Stimulated activated naive CD4-positive, alpha-beta T cell (primary cell): ENCODE measurements at regions not wholly inside any gene's neighbourhood (a gene's known extent, or its start where the extent isn't known, plus 50 kb on each side); places are given as distances from the start of the nearest gene placed in this dataset.

Experiments
- DNase-seq, 6 experiments: peaks; one replicate each; lab custom pipeline; 2025; lab: John Stamatoyannopoulos, UW

DNA sequence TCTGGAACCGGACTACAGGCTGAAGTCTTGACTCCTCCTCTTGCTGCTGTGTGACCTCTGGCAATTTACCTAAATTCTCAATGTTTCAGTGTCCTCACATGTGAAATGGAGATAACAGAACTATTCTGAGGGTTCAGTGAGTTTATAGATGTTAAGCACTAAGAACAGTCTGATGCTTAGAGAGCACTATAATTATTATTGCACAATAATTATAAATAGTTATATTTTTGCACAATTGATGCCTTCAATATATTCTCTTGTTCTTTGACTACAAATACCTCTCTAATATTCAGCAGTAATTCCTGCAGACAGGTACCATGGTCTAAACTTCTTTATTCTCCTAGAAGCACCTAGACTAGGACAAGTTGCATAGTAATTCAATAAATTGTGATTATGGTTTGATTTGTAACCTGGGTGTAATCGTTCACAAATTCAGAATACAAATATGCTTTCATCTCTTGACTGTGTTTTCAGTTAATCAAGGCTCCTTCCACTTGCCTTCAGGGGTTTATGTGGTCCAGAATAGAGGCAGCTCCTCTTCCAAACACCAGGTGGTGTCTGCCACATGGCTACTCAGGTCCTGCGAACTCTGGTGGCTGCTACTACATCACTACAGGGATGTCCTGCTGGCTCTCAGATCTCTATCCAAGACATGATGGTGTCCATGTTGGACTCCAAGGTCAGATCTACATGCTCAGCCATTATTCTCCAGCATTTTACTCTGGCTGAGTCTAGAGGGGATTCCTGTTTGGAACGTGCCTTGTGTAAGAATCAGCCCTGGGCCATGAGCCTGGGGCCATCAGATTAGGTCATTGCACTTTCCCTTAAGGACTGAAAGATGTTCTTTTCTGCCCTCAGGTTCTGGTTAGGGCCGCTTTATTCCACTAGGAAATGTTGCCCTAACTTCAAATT, 103.4 kb downstream of the QRFPR start:
- DNase-seq: no peak

DNA sequence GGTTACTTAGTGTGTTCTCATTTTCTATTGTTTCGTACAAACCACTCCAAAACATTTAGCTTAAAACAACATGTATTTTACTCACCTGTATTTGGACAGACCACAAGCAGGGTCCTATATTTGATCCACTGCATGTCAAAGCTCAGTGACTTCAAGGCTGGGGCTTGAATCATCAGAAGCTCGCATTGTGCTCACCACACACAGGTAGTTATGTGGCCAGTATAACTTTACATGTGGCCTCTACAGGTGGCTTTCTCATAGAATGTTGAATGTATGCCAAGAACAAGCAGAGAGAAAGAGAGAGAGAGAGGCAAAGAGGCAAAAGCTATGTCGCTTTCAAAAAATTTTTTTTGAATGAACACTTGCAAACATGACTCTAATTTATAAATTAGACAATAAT, 107.6 kb downstream of the QRFPR start:
- no peak for DNase-seq

DNA sequence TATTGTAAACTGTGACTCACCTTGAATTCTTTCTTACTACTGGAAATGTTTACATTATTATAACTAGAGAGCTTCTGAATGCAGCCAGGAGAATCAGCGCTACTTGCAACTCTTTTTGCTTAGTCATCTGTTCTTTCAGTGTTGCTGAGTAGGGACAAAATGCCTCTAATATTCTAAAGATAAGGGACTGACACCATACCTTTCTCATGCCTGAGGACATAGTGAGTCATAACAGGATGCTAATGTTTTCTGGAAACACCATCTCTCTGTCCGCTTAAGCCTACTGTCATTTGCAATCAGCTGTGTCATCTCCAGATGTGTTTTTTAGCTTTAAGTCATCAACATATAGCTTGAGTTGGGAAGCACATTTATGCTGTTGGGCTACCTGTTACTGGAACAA, 108.3 kb downstream of the QRFPR start:
- no peak for DNase-seq

DNA sequence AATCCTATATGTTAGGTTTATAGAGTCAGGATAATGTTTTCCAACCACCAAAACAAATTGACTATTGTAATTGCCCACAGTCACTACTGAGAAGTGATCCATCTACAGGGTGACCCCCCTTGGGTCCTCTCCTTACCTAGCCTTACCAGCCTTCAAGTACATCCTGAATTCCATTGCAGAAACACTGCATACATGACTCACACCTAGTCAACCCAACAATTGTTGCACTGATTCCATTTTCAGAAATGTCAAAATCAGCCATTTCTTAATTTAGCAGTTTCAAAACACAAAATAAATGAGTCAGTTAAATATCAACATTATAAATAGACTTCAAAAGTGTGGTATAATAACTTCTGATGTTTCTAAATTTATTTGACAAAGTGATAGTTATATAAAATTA, 106.3 kb upstream of the TNIP3 start:
- no peak for DNase-seq

DNA sequence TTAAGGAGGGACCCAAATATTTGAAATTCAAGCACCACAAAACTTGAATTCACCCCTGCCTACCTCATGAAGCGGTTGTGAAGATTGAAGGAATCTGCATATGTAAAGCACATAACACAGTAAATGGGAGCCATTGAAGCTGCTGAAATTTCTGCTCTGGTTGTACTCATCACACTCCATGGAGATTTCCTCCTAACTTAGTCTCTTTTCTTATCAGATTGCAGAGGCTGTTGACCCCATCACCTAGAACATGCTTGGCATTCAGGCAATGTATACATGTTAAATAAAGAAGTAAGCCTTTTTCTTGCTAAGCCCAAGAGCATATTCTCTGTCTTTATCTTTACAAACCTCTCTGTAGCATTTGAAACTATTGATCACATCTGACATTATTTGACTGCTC, 104.9 kb upstream of the TNIP3 start:
- DNase-seq: no peak

DNA sequence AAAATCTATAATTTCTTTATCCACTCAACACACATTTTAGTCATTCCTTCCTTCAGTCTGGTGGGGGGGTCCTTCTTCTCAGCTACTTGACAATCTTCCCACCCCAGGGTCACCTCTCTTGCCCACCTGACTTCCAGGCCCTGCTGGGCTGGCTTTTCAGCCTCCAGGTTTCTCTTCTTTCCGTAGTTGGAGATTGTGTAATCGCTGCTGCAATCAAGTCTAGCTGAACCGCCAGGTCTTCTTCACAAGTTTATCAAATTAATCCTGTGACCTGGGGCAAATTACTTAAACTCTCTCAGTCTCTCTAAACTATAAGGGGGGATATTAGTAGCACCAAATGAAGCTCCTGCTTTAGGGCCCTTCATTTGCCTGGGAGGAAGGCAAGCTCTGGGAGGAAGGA, 102.9 kb upstream of the TNIP3 start:
- no peak for DNase-seq

DNA sequence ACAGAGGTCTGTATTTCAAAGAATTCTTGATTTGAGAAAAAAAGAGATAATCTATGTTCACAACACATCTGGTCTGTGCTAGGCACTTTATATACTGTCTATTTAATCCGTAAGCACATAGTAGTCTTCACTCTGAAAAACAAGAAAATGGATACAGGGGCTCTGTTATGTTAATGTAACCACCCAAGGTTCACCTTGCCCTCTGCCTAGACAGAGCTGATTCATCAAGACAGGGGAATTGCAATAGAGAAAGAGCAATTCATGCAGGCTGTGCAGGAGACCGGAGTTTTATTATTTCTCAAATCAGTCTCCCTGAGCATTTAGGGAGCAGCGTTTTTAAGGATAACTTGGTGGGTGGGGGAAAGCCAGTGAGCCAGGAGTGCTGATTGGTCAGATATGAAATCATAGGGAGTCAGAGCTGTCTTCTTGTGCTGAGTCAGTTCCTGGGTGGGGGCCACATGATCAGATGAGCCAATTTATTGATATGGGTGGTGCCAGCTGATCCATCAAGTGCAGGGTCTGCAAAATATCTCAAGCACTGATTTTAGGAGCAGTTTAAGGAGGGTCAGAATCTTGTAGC, 92.9 kb upstream of the TNIP3 start:
- DNase-seq: no peak

DNA sequence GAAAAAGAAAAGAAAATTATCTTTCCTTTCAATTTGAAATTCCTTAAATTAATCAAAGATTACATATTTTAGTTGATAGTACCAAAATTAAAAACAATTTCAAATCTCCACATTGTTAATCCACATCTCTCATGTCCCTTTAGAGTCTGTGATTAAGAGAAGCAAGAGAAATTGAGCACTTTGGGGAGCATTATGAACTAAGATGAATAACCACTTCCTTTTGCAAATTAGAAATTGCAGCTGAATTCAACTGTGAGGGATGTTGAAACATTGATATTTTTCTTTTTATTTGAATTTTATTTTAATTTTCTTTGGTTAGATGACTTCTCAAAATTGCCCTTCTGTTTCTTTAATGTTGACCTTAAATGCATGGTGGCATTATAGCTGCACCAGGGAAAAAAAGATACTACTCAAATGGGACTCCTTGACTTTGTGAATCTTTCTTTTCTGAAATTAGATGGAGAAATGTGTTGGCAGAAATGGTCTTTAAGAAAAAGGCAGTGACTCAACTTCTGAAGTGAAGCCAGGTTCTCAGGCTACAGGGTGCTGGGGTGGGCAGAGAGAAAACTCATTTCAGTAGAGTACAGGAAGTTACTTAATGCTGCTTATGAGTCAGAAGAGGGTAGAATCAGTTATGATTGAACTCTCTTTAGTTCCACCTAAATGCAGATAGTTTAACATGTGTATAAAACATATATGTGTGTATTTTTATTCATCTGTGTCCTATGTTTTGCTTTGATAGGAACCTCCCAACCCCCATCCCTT, 92.0 kb upstream of the TNIP3 start:
- DNase-seq: peak in 2 of 6 experiments; percentile 3 to 28

DNA sequence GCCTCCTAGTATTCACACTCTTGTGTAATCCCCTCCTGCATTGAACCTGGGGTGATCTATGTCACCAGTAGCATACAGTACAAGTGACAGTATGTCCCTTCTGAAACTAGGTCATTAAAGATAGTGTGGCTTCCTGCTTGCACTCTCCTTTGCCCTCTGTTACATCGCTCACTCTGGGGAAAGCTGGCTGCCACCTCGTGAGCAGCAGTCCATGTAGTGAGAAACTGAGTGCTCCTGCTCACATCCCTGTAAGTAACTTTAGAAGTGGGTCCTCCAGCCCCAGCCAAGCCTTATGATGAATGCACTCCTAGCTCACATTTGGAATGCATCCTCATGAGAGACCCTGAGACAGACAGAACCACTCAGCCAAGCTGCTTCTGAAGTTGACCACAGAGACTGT, 89.8 kb upstream of the TNIP3 start:
- DNase-seq: no peak

DNA sequence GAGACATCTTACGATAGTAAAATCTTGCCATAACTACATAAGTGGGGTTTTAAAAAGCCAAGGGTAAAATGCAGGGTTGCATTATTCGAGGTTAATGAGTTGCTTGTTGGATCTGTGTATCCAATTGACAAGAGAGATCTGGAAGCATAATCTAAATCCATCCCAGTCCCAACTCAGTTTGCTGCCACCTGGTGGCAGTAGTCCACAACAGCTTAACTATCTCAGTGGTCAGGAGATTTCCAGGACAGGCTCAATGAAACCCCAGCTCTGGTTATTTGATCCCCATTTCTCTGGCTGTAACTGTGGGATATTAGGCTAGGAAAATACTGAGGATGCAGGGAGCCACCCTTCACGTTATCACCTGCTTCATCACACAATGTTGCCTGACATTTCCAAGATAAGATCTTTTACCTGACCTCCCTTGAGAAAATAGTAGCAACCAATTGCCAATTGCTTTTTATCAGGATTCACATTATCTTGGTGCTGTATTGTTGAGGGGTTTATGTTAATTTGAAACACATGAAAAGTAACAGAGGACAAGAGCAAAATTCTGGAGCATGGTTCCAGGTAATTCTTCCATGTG, 88.2 kb upstream of the TNIP3 start:
- DNase-seq: peak in 5 of 6 experiments; percentile 22 to 49 (median 40)

DNA sequence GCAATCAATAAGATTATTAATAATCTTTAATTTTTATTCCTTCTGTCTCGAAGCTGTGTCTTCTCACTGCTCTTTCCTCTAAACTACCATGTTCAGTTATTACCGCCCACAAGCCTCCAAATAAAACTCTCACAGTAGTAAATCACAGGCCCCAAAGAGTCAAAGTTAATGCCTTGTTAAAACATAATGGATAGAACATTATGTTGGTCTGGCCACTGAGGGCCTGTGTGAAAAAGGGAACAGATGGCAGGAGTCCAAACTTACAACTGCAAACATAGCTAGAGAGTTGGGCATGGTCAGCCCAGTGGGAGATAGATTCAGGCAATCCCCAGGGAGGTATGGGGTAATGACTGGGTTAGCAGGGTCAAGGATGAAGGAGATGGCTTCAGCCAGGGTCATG, 84.6 kb upstream of the TNIP3 start:
- DNase-seq: no peak

DNA sequence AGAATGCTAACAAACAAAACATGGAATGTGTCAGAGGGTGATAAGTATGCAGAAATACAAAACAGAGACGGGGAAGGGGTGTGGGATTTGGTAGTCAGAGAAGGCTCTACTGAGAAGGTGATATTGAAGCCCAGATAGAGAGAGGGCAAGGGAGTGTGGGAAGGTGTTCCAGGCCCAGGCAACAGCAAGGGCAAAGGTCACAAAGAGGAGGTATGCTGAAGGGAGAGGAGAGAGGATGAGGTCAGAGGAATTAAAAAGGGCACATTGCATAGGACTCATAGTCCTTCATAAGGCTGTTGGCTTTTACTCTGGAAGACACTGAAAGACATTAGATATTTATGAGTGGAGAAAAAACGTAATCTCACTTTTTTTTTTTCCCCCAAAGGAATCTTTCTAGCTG, 82.6 kb upstream of the TNIP3 start:
- DNase-seq: no peak

DNA sequence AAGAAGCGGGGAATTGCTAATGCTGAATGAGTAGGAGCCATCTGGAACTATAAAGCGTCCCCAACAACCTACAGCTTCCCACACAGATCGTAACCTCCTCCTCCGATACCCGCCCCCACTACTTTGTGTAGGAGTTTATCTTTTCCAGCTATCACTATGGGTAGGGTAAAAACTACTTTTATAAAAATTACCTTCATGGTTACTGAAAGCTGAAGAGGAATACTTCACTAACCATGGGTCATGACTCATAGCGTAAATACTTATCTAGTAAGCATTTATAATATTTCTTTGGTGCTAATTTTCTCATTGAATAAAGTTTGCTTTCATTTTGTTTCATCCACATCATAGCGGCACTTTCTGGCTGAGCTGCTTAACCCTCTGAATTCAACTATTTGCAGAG, 79.4 kb upstream of the TNIP3 start:
- DNase-seq: no peak

DNA sequence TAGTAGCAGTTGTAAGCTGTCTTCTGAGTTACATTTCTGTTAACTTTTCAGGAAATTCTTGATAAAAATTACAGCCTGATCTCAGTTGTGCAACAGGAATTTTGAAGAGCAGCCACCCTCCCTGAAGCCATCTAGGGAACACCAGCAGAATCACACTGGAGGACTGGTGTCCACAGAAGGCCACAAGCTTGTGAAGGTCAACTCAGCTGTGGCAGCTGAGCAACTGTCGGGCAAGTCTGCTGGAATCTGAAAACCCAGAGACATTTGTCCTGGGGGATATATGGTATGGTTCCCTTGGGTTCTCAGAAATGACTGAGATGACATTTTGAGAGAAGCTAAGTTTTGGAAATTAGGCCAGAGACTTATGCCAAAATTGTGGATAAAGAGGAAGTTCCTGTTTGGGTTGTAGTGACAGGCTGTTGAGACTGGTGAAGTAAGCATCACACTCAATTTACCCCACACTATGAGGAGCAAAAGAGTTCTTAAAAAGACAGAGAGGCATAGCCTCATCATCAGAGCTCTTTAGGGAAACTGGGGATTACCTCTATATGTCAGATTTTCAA, 78.1 kb upstream of the TNIP3 start:
- DNase-seq: no peak

DNA sequence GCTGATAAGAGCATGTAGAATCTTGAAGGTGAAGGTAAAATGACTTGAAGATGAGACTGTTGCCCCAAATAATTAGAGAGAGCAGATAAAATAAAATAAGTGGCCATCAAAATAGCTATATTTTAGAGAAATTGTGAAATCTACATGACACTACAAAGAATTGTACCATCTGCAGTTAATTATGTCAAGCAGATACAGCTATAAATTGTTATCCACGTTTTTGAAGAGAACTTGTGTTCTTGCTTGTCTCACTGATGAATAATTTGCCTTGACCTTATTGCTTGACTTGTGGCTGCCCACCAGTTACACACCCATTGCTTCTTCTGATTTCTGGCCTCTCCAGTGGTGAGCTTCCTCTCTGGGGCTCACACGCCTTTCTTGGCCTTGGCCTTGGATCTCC, 75.8 kb upstream of the TNIP3 start:
- no peak for DNase-seq

DNA sequence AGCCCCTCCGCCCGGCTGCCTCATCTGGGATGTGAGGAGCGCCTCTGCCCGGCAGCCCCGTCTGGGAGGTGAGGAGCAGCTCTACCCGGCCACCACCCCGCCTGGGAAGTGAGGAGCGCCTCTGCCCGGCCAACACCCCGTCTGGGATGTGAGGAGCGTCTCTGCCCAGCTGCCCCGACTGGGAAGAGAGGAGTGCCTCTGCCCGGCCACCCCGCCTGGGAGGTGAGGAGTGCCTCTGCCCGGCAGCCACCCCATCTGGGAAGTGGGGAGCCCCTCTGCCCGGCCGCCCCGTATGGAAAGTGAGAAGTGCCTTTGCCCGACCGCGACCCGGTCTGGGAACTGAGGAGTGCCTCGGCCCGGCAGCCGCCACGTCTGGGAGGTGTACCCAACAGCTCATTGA, 74.3 kb upstream of the TNIP3 start:
- DNase-seq: no peak

DNA sequence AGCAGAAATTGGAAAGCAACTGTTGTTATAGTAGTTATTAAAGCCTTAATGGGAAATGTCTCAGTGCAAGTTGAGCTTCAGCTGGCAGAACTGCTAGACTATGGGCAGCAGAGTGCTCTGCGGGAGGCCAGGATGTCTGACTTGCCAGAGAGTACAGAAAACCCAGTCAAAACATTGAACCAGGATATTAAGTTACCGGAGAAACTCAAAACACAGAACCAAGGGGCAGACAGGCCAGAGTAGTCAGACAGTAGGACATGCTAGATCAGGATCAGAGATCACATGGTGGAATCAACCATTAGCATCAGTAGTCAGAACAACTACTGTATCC, 72.9 kb upstream of the TNIP3 start:
- no peak for DNase-seq

DNA sequence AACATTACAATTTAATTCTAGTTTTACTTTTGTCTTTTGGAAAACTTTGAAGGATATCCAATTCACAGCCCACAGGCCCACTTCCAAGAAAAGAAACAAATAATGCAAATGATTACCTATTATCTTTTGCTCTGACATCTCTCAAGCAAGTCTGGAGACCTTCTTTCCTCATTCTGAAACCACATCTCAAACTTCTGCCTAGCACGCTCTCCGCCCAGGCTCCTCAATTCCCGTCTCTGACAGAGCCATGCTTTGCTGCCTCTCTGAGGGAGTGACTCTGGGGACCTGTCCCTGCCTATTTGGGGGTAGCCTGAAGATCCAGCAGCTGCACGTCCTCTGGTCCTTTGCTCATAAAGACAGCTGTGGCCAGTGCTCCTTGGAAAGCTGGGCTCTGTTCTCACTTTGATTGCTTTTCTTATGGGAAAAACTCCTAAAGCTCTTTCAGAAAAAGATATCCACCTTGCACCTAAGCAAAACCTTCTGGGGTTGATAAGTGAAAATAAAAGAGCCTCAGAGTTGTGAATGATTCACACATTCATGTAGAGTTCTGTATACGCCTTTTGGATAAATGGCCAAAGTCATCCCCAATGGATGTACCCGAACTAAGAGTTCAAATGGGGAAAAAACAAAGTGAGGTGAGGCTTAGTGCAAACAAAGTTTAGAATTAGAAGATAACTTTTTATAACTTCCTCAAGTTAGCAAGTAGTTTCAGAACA, 72.4 kb upstream of the TNIP3 start:
- no peak for DNase-seq

DNA sequence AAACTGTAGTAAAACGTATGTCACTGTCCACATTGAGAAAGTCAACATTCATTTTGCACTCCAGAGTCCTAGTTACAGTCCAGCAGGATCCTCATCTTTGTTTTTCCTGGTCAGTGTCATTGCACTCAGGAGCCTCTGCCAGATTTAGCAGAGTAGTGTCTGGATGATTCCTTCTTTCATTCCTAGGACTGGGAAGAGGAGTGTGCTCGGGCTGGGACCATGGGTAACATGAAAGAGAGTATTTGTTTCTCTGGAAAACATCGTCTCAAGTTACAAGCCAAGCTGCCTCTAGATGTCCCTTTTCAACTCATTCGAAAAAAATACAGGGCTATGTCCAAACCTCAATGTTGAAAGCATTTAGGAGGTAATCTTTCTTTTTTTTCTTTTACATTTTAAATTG, 69.9 kb upstream of the TNIP3 start:
- DNase-seq: no peak

DNA sequence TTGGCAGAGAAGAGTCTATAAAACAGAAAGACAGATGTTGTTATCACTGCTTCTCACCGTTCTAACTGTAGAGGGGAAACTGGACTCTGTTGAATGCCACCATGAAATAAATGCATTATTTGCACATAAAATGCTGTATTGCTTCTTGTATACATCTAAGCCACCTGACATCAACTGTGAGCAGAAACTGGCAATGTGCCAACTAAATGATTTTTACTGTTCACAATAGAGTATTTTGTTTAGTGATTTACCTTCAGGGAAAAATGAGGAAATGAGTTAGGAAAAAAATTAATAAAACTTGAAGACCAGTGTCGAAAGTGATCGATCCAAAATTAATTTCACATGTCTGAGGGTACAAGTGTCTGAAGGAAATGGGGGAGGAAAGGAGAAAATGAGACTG, 65.9 kb upstream of the TNIP3 start:
- no peak for DNase-seq

DNA sequence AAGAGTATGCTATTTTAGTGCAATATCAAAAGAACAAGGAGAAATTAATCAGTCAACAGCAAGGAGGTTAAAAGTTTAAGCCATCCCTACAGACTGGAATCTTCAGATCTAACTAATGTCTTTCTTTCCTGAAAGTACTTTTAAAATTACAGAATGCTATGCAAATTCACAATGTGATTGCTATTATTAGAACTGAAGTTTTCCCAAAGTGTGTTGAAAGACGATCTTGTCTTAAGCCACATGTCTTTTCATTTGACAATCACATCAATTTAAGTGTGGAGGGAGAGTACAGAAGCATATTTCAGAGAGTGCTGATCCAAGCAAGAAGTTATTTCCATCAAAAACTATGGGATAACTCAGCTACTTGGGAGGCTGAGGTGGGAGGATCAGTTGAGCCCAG, 64.7 kb upstream of the TNIP3 start:
- no peak for DNase-seq

DNA sequence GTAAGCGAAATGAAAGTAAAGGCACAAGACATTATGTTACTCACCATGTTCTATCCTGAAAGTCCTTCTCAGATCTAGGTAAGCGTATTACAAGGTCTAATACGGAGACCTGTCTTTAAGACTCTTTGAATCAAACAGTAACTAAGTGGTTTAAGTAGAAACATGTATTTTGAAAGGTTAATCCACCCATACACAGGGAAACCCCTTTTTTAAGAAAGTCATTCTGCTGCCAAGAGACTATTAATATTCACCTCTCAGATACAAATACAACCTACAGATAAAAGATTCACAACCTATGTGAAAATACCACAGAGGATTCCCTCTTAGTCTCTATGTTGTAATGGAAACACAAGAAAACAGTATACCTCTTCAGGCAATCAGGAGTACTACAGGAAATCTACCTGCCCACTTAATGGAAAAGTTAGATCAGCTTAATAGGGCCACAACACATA, 63.2 kb upstream of the TNIP3 start:
- peak in 2 of 6 experiments; percentile 5 to 11 for DNase-seq
